Astrocyte of the cerebellum (primary cell): ENCODE measurements at regions not wholly inside any gene's neighbourhood (a gene's known extent, or its start where the extent isn't known, plus 50 kb on each side); places are given as distances from the start of the nearest gene placed in this dataset.
A peak's percentile ranks its signal among the peaks of the same experiment; 100 is the strongest.

Experiments used
- DNase-seq: peaks from one replicate; pipeline ENCODE4 v3.0.0-alpha.2; 2011; ENCODE audit warnings: low read depth
- H3K4me3 ChIP-seq: 2 replicates; pipeline ENCODE4 v1.5.1; 2011; ENCODE audit warnings: mild to moderate bottlenecking, low read depth, low read length, moderate library complexity
- CTCF ChIP-seq: IDR thresholded peaks from 2 replicates; pipeline ENCODE4 v1.5.1; 2012; ENCODE audit warnings: low read length, low read depth, moderate library complexity, mild to moderate bottlenecking; ENCODE audit errors: missing control alignments
- in situ Hi-C: cut with HindIII; loops from 2 replicates; pipeline ENCODE4 v1.10.0; 2017; ENCODE audit warnings: low sequenced_read_pairs

GRCh38 chr11:36817336-36817965 is 219.4 kb upstream of the RAG2 start:
- no peak overlapping the region for H3K4me3 ChIP-seq
- DNase-seq = no peak
- in situ Hi-C loops = no loop called here
- no peak for TF ChIP-seq CTCF

- no peak overlapping the region for H3K4me3 ChIP-seq
- in situ Hi-C loops = no loop called here
- TF ChIP-seq CTCF = no peak
- DNase-seq = no peak
These were observed 211.3 kb upstream of the RAG2 start for GRCh38 chr11:36809303-36809702.

- in situ Hi-C loops = no loop called here
- H3K4me3 ChIP-seq = no peak overlapping the region
- no peak for TF ChIP-seq CTCF
- no peak for DNase-seq
These were observed 209.8 kb upstream of the RAG2 start for GRCh38 chr11:36807871-36808270.

- in situ Hi-C loops = no loop called here
- DNase-seq = no peak
- no peak for TF ChIP-seq CTCF
These were observed 205.0 kb upstream of the RAG2 start for GRCh38 chr11:36803084-36803483.

GRCh38 chr11:36792996-36793914 is 195.2 kb upstream of the RAG2 start:
- peak; percentile 26 for TF ChIP-seq CTCF
- DNase-seq = no peak
- in situ Hi-C loops = no loop called here
- H3K4me3 ChIP-seq = no peak overlapping the region

More at GRCh38 chr11:36803084-36803483, 205.0 kb upstream of the RAG2 start:
- H3K4me3 ChIP-seq = no peak overlapping the region

- DNase-seq = no peak
- no peak for TF ChIP-seq CTCF
- H3K4me3 ChIP-seq = no peak overlapping the region
- in situ Hi-C loops = no loop called here
These were observed 193.9 kb upstream of the RAG2 start for GRCh38 chr11:36791957-36792356.
